ENCODE measurements at regions not wholly inside any gene's neighbourhood (a gene's known extent, or its start where the extent isn't known, plus 50 kb on each side); places are given as distances from the start of the nearest gene placed in this dataset.

DNA sequence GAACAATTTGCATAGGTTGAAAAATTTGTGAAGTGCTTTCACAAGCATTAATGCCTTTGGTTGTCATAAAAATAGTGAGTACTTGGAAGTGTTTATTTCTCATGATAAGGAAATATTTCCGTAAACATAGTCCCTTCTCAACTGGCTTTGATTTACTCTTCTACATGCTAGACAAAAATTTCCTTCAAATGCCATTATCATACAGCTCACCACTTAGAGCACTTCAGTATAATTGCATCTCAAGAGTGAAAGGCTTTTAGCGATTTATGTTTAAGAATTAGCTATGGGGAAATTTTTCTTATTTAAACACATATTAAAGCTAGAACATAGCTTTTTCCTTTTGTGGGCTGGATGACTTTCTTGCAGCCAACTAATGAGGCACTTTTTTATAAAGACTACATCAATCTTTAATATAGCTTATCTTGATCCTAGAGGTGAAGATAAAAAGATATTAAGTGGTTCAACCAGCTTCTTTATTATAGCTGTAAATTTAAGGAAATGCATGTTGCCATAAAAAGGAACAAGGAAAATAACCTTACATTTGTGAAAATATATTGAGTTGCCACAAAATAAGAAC, 656.8 kb downstream of the SLITRK6 start:
- no peaks in the 10 kb centered on the region for H4K20me1 ChIP-seq (ENCODE audit: control insufficient read depth, extremely low read depth, insufficient read depth, low read length)
- TF ChIP-seq, protein P1, sequence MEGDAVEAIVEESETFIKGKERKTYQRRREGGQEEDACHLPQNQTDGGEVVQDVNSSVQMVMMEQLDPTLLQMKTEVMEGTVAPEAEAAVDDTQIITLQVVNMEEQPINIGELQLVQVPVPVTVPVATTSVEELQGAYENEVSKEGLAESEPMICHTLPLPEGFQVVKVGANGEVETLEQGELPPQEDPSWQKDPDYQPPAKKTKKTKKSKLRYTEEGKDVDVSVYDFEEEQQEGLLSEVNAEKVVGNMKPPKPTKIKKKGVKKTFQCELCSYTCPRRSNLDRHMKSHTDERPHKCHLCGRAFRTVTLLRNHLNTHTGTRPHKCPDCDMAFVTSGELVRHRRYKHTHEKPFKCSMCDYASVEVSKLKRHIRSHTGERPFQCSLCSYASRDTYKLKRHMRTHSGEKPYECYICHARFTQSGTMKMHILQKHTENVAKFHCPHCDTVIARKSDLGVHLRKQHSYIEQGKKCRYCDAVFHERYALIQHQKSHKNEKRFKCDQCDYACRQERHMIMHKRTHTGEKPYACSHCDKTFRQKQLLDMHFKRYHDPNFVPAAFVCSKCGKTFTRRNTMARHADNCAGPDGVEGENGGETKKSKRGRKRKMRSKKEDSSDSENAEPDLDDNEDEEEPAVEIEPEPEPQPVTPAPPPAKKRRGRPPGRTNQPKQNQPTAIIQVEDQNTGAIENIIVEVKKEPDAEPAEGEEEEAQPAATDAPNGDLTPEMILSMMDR (conservative IDR thresholded peaks at IDR 0.05 in 1 of 2, IDR thresholded peaks at IDR 0.05 in 1 of 2; ENCODE audit: low read depth in 1 of 2, low read length in 2 of 2): no peak
- TF ChIP-seq EZH2 (IDR thresholded peaks at IDR 0.05; ENCODE audit: low read length, missing control alignments): no peak
- H3K36me3 ChIP-seq (ENCODE audit: control insufficient read depth, insufficient read depth, low read length): no peaks in the 10 kb centered on the region
- no peak overlapping the region for H2AFZ ChIP-seq (ENCODE audit: low read length)
- H3K4me1 ChIP-seq (ENCODE audit: control insufficient read depth, extremely low read depth, insufficient read depth, low read length): no peaks in the 10 kb centered on the region
- DNase-seq (ENCODE audit: low read depth in 2 of 2): no peak
- H3K79me2 ChIP-seq (ENCODE audit: control insufficient read depth, insufficient read depth, low read length): no peaks in the 10 kb centered on the region
- no peak overlapping the region for H3K4me2 ChIP-seq (ENCODE audit: extremely low read depth, insufficient read depth, low read length)
- no peaks in the 10 kb centered on the region for H3K27me3 ChIP-seq (ENCODE audit: control insufficient read depth, insufficient read depth, low read length)
- H3K27ac ChIP-seq (ENCODE audit: insufficient read depth, low read length): no peak overlapping the region
- no peak overlapping the region for H3K4me3 ChIP-seq (replicated peaks in 1 of 4; ENCODE audit: control extremely low read depth in 1 of 4, insufficient read depth in 1 of 4, low read depth in 3 of 4, low read length in 4 of 4)
- no peaks in the 10 kb centered on the region for H3K9me3 ChIP-seq (ENCODE audit: control insufficient read depth, insufficient read depth, low read depth, low read length)
- H3K9ac ChIP-seq (ENCODE audit: insufficient read depth, low read length): no peak overlapping the region

- Histone ChIP-seq H3K4me3 (replicated peaks in 1 of 4; ENCODE audit: control extremely low read depth in 1 of 4, insufficient read depth in 1 of 4, low read depth in 3 of 4, low read length in 4 of 4) (no peak overlapping the region), H3K9ac (ENCODE audit: insufficient read depth, low read length) (no peak overlapping the region), H3K27ac (ENCODE audit: insufficient read depth, low read length) (no peak overlapping the region), H4K20me1 (ENCODE audit: control insufficient read depth, extremely low read depth, insufficient read depth, low read length) (no peaks in the 10 kb centered on the region), H3K79me2 (ENCODE audit: control insufficient read depth, insufficient read depth, low read length) (no peaks in the 10 kb centered on the region), H3K36me3 (ENCODE audit: control insufficient read depth, insufficient read depth, low read length) (no peaks in the 10 kb centered on the region), H3K4me1 (ENCODE audit: control insufficient read depth, extremely low read depth, insufficient read depth, low read length) (no peaks in the 10 kb centered on the region), H3K9me3 (ENCODE audit: control insufficient read depth, insufficient read depth, low read depth, low read length) (no peaks in the 10 kb centered on the region), H2AFZ (ENCODE audit: low read length) (no peak overlapping the region), H3K27me3 (ENCODE audit: control insufficient read depth, insufficient read depth, low read length) (no peaks in the 10 kb centered on the region), H3K4me2 (ENCODE audit: extremely low read depth, insufficient read depth, low read length) (no peak overlapping the region)
- no peak for TF ChIP-seq EZH2 (IDR thresholded peaks at IDR 0.05; ENCODE audit: low read length, missing control alignments)
- TF ChIP-seq, protein P1 (conservative IDR thresholded peaks at IDR 0.05 in 1 of 2, IDR thresholded peaks at IDR 0.05 in 1 of 2; ENCODE audit: low read depth in 1 of 2, low read length in 2 of 2): no peak
- peak in 1 of 2 donors; percentile 61 for DNase-seq (ENCODE audit: low read depth in 2 of 2)
Observed at GRCh38 chr13:85141401-85141800, 657.8 kb downstream of the SLITRK6 start.

DNA sequence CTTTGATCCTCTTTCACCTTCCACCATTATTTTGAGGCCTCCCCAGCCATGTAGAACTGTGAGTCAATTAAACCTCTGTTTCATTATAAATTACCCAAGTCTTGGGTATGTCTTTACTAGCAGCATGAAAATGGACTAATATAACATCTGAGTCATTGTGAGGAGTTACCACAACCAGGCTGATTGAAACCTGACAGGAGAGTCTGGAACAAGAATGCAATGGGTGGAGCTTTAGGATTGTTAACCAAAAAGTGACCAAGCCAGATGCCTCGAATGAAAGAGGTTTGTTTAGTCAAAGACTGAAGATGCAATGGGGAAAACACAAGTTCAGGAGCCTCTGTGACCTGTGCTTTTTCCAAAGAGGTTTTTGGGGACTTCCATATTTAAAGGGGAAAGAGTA, 659.0 kb downstream of the SLITRK6 start:
- Histone ChIP-seq H3K79me2 (ENCODE audit: control insufficient read depth, insufficient read depth, low read length) (no peaks in the 10 kb centered on the region), H3K27me3 (ENCODE audit: control insufficient read depth, insufficient read depth, low read length) (no peaks in the 10 kb centered on the region), H3K27ac (ENCODE audit: insufficient read depth, low read length) (no peak overlapping the region), H3K36me3 (ENCODE audit: control insufficient read depth, insufficient read depth, low read length) (no peaks in the 10 kb centered on the region), H2AFZ (ENCODE audit: low read length) (no peak overlapping the region), H3K9ac (ENCODE audit: insufficient read depth, low read length) (no peak overlapping the region), H3K4me2 (ENCODE audit: extremely low read depth, insufficient read depth, low read length) (no peak overlapping the region), H3K9me3 (ENCODE audit: control insufficient read depth, insufficient read depth, low read depth, low read length) (no peaks in the 10 kb centered on the region), H3K4me1 (ENCODE audit: control insufficient read depth, extremely low read depth, insufficient read depth, low read length) (no peaks in the 10 kb centered on the region), H3K4me3 (replicated peaks in 1 of 4; ENCODE audit: control extremely low read depth in 1 of 4, insufficient read depth in 1 of 4, low read depth in 3 of 4, low read length in 4 of 4) (no peak overlapping the region), H4K20me1 (ENCODE audit: control insufficient read depth, extremely low read depth, insufficient read depth, low read length) (no peaks in the 10 kb centered on the region)
- peak in 1 of 2 donors; percentile 3 for DNase-seq (ENCODE audit: low read depth in 2 of 2)
- no peak for TF ChIP-seq EZH2 (IDR thresholded peaks at IDR 0.05; ENCODE audit: low read length, missing control alignments)
- TF ChIP-seq, protein P1 (conservative IDR thresholded peaks at IDR 0.05 in 1 of 2, IDR thresholded peaks at IDR 0.05 in 1 of 2; ENCODE audit: low read depth in 1 of 2, low read length in 2 of 2): no peak
